ENCODE measurements at regions not wholly inside any gene's neighbourhood (a gene's known extent, or its start where the extent isn't known, plus 50 kb on each side); places are given as distances from the start of the nearest gene placed in this dataset.

- no peak for DNase-seq
These were observed 336.2 kb downstream of the ETS1 start for GRCh38 chr11:128251140-128251539.

GRCh38 chr11:128250482-128250881 lies 336.9 kb downstream of the ETS1 start:
- DNase-seq: no peak

GRCh38 chr11:128246810-128247594 lies 340.4 kb downstream of the ETS1 start:
- no peak for DNase-seq

GRCh38 chr11:128246364-128246801 lies 341.0 kb downstream of the ETS1 start:
- DNase-seq: no peak

DNA sequence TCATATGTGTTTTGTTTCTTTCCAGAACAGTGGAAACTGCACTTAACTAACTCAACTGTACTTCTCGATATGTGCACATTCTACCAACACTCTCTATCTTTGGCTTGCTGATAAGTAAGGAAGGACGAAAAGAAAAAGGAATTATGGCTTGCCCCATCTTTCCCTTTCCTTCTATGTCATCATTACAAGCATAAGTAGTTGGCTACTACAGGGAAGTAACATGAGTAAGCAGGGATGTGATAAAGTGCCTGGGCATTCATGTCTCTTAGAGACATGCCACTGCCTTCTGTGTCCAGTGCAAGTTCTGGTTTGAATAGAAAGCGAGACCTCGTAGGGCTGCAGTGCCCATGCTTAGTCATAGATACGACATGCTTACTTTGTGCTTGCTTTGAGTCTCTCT lies 342.5 kb downstream of the ETS1 start:
- DNase-seq: no peak

GRCh38 chr11:128242451-128242850 lies 344.9 kb downstream of the ETS1 start:
- no peak for DNase-seq

- DNase-seq: no peak
These were observed 346.8 kb downstream of the ETS1 start for GRCh38 chr11:128240546-128240945.

GRCh38 chr11:128239306-128239705 lies 348.1 kb downstream of the ETS1 start:
- DNase-seq: no peak

- DNase-seq: no peak
These were observed 348.7 kb downstream of the ETS1 start for GRCh38 chr11:128238521-128239265.

DNA sequence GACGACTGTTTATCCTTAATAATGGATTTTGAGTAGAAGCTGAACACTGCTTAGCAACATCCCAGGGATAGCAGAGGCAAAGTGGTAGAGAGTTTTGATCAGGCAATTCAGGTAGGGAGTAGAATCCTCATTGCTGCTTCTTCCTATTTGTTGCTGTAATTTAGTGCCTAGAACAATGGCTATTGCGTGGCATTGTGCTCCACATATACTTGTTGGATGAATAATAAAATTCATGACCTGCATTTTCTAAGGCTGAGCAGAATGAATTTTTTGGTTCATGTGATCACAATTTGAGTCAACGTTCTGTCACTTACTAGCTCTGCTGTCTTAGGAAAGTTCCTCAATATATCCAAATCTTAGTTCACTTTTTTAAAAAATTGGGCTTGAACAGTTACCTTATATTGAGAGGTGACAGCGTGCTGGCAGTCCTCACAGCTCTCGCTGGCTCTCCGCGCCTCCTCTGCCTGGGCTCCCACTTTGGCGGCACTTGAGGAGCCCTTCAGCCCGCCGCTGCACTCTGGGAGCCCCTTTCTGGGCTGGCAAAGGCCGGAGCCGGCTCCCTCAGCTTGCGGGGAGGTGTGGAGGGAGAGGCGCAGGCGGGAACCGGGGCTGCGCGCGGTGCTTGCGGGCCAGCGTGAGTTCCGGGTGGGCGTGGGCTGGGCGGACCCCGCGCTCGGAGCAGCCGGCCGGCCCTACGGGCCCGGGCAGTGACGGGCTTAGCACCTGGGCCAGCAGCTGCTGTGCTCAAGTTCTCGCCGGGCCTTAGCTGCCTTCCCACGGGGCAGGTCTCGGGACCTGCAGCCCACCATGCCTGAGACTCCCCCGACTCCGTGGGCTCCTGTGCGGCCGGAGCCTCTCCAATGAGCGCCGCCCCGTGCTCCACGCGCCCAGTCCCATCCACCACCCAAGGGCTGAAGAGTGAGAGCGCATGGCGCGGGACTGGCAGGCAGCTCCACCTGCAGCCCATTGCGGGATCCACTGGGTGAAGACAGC lies 350.6 kb downstream of the ETS1 start:
- DNase-seq: no peak

DNA sequence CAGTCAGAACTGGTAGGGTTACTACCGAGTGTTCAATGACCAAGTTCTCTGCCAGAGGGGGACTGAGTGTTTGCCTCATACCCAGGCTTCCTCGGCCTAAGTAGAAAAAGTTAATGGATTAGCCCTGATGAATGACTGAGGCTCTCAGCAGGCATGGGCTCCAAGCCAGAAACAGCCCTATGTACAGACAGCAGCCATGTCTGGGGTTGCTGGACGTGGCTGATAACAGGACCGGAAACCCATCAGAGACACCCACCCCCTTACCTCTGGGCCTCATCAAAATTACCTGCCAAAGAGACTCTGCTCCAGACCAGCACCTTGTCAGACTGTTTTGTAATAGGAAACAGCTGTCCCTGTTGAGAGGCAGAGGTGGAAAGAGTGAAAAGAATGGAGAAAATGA lies 351.4 kb downstream of the ETS1 start:
- DNase-seq: no peak

DNA sequence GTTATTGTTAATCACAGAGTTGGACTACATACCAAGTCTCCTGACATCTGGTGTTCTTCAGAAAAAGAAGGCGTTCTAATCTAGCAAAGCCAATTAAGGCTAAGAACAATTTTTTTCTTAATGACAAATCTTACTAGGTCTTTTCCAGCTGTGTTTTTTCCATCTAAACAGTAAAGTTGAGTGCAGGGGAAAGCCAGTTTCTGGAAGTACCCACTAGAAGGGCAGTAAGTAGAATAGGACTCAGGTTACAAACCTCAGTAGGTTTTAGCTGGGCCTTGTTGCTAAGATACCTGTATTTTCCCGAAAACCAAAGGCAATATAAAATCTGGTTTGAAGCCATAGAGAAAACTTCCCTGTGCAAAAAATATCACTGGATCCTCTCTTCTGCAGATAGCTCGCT lies 351.9 kb downstream of the ETS1 start:
- DNase-seq: no peak

- DNase-seq: no peak
These were observed 353.2 kb downstream of the ETS1 start for GRCh38 chr11:128234143-128234542.

DNA sequence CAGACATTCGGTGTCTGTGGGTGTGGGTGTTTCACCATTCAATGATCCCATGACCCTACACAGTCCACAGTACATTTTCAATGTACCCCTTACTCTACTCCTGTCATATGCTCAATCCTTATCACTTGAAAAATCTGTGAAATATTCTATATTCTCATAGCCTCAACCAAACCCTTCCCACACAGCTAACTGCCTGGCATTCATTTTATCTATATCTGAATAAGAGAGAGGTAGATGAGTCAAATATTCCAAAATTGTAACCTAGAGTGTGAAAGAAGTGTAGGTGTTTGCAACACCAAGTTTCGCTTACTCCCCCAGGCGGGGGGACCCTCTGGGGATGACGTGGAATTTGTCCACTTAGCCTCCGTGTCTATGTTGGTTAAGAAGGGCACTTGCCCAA lies 354.8 kb downstream of the ETS1 start:
- DNase-seq: no peak

- no peak for DNase-seq
These were observed 355.4 kb downstream of the ETS1 start for GRCh38 chr11:128231845-128232410.

DNA sequence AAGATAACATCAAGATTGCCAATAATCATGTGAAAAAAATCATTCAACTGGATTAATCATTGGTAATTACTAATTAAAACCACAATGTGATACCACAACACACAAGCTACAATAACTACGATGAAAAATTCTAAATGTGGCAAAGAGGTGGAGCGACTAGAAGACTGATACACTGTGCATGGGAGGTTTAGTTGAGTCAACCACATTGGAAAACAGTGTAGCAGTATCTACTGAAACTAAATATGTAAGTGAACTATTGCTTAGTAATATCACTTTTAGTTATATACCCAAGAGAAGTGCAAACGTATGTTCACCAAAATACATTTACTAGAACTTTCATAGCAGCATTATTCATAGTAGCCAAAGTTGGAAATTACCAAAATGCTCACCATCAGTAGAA lies 359.9 kb downstream of the ETS1 start:
- DNase-seq: no peak

DNA sequence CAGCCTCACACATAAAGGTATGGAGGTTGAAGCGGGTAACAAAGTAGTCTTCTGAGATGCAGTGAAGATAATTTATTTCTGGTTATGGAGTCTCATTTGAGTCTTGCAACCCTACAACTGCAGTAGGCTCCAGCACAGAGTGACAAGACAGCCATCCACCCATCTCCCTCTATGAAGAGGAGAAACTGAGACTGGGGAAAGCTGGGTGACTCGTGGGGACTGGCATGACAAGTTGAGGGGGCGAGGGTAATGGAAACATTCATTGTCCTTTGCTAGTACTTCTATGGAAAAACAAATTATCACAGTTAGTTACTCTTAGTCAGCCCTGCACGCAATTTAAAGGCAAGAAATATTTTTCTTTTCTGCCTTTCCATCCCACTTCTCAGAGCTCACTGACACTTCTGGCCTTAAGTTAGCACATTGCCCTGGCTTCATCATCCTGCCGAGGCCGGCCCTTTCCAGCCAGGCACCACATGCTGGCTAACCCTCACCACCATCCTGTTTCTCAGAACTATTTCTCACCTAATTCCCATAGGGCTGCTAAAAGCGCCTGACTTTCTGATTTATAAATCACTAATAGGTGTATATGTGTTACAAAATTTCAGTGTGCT lies 361.1 kb downstream of the ETS1 start:
- DNase-seq: no peak

GRCh38 chr11:128222245-128222884 lies 365.0 kb downstream of the ETS1 start:
- no peak for DNase-seq

DNA sequence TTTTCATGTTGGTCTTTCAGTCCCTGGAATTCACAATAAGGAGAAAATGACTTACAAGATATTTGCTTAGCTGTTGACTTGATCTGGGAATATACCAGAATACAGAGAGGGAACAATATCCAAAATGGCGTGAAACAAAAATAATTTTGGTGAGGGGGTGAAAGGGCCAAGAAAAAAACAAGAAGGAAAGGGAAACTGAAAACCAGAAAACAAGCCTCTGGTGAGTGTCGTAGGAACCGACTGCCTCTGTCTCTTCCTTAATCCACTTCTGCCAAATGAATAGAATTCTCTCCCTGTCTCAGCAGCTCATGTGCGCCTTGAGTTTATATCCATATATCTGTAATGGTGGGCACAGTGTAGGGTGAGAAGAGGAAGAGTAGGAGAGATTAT lies 367.6 kb downstream of the ETS1 start:
- DNase-seq: no peak

GRCh38 chr11:128216198-128216597 lies 371.2 kb downstream of the ETS1 start:
- no peak for DNase-seq

- no peak for DNase-seq
These were observed 372.0 kb downstream of the ETS1 start for GRCh38 chr11:128215238-128215882.

All from activated CD4-positive, CD25-positive, alpha-beta regulatory T cell treated with anti-CD3 and anti-CD28 coated beads, Interleukin-2, amount 50 U/mL, for 72 hours (primary cell).